LoVo (cell line): ENCODE measurements at regions not wholly inside any gene's neighbourhood (a gene's known extent, or its start where the extent isn't known, plus 50 kb on each side); places are given as distances from the start of the nearest gene placed in this dataset.

Source experiments
- DNase-seq: peaks from one replicate; pipeline ENCODE4 v3.0.0-alpha.2; 2016; ENCODE audit warnings: low spot score

DNA sequence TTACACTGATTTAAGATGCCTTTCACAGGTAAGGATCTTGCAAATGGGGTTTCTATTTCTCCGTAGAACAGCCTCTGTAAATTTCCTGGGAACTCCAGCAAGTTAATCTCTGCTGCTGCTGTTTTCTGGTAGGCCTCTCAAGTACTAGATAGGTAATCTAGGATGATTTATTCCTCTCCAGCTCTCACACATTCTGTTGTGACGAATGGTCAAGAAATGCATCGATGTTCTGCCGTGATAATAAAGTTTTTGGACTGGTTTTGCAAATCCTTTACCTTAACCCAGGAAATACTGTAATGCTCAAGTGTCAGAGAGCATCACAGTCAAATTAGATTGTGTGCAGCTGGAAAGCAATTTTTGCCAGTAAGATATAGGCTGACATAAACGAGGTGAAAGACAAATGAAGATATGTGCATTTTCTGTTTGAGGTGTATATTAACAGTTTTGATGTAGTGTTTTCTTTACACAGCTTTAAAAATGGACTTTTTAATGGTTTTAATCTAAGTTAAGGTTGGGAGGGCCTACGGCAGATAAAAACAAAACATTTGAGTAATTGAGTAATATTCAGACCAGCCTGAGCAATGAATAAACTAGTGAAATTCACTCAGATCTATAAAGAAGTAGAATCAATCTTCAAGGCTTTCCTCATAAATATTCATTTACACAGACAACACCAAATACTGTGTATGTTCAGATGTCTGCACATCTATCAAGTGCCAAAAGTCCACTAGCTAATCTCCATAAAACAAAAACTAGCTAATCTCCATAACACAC lies 300.6 kb upstream of the EDIL3 start:
- DNase-seq: no peak

- DNase-seq: no peak
These were observed 298.9 kb upstream of the EDIL3 start for GRCh38 chr5:84683594-84683993.

- no peak for DNase-seq
These were observed 297.9 kb upstream of the EDIL3 start for GRCh38 chr5:84682531-84682930.

GRCh38 chr5:84680908-84681307 lies 296.2 kb upstream of the EDIL3 start:
- DNase-seq: no peak

- DNase-seq: peak; percentile 0
These were observed 289.1 kb upstream of the EDIL3 start for GRCh38 chr5:84673785-84674184.

DNA sequence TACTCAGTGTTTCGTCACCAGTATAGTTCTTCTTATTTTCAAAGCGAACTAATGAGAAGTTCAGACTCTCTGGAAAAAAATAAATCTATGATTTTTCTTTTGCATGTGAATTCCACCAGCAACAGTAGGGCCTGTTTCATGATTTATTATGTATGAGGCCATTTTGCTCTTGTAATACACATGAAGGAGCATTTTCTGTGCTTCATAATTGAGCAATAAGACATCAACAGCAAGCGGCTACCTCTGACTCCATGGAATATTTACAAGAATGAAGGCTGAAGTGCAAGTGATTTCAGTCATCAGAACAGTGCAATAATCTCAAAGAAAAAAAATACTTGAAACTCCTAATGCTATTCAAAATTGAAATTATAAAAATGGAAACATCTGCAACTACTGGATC lies 282.9 kb upstream of the EDIL3 start:
- no peak for DNase-seq

GRCh38 chr5:84650429-84650828 lies 265.7 kb upstream of the EDIL3 start:
- DNase-seq: no peak

- no peak for DNase-seq
These were observed 262.9 kb upstream of the EDIL3 start for GRCh38 chr5:84647581-84647980.

DNA sequence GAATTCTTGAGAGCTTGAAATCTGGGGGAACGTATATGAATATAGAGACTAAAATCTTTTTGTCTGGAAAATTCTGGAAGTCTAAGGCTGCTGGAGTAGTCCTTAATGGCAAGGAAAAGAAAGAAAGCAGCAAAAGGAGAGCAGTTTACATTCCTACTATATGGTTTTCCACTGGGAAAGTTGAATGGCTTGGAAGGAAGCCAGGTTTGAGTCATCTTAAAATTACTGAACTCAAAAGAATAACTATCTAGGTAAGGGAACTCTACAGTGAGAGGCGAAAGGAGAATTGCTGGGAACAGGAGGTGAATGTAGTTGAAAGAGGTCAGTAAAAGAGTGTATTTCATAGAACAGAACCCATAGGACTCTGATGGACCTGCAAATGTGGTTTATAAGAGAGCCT lies 258.1 kb upstream of the EDIL3 start:
- DNase-seq: no peak

DNA sequence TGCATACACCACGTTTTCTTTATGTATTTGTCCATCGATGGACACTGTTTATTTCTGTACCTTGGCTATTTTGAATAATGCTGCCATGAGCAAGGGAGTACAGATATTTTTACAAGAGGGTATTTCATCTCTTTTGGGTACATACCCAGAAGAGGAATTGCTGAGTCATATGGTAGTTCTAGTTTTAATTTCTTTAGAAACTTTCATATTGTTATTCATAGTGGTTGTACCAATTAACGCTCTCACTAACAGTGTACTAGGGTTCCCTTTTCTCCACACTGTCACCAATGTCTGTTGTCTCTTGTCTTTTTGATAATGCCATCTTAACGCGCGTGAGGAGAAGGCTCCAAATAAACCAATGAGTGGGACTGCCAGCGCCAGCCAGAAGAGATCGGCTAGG lies 257.6 kb upstream of the EDIL3 start:
- no peak for DNase-seq

- DNase-seq: no peak
These were observed 253.1 kb upstream of the EDIL3 start for GRCh38 chr5:84637662-84638375.

GRCh38 chr5:84635235-84636055 lies 250.8 kb upstream of the EDIL3 start:
- no peak for DNase-seq

DNA sequence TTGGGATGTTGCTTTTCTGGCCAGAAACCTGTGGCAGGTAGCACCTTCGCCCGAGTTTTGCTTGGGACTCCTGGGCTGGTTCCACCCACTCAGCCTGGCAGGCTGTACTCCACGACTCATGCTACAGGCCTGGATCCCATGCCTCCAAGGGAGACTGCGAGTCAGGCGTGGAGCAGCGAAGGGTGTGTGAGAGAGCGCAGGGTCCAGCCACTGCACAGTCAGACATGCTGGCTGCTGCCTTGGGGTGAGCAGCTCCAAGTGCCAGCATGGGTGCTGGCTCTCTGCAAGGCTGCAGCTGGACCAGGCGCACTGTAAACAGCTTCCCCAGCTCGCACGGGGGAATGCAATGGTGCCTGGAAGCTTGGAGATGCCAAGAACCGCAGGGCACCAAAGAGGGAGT lies 249.6 kb upstream of the EDIL3 start:
- no peak for DNase-seq

- DNase-seq: no peak
These were observed 247.7 kb upstream of the EDIL3 start for GRCh38 chr5:84632418-84632817.

DNA sequence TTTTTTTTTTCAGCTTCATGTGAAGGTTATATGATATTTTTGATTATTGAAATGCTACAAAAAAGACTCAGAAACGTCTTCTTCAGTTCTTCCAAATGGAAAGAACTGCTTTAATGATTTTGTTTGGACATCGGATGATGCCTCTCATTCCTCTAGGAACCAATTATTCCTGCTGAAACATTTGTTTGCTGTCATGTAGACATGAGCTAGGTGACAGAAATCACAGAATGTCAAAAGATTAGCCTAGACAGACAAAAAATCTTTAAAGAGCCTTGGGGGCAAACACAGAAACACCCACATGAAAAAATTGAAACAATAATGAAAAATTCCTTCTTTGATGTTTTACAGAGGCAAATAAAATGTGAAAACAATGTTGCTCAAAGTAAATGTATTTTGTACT lies 244.2 kb upstream of the EDIL3 start:
- no peak for DNase-seq

GRCh38 chr5:84623019-84623418 lies 238.3 kb upstream of the EDIL3 start:
- no peak for DNase-seq

- DNase-seq: no peak
These were observed 237.8 kb upstream of the EDIL3 start for GRCh38 chr5:84622461-84622860.

DNA sequence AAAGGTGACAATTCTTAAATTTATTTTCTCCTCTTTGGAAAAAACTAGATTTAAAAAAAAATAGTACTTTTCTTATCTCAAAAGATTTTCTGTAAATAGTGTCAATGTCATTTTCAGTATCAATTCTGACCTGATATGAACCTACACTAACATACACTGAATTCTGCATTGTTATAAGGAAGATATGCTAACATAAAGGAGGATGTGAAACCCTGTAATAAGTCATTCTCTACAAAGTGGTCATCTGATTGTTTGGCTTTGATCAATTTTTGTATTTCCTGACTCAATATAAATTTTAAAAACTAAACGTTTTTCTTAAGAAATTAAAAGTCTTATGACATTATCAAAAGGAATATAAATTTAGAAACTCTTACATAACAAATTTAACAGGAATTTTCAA lies 233.6 kb upstream of the EDIL3 start:
- DNase-seq: no peak

- no peak for DNase-seq
These were observed 230.2 kb upstream of the EDIL3 start for GRCh38 chr5:84614906-84615305.

- DNase-seq: no peak
These were observed 222.1 kb upstream of the EDIL3 start for GRCh38 chr5:84606784-84607183.

DNA sequence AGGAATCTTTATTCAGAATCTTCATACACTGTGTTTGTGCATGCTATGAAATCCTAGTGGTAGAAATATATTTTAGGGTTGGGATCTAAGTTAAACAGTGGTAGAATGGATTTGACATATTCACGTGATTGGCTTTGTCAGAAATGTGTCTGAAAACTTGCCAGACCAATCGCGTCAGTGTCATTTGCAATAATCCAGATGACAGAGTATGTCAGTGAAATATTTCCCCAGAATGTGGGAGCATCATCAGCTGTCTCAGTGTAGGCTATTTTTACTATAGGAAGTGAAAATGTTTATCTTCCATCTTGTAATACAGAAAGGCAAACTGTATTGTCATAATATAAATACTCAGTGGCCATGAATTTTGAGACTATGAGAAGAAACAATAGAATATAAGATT lies 220.6 kb upstream of the EDIL3 start:
- no peak for DNase-seq

GRCh38 chr5:84603568-84604185 lies 219.0 kb upstream of the EDIL3 start:
- no peak for DNase-seq
